Neural cell (in vitro differentiated cells): ENCODE measurements at regions not wholly inside any gene's neighbourhood (a gene's known extent, or its start where the extent isn't known, plus 50 kb on each side); places are given as distances from the start of the nearest gene placed in this dataset.

Experiments
- H2AFZ ChIP-seq: fragments of 200-600, 300-800 bp; sonication (generic), shearing (Covaris generic); 2 replicates; pipeline ENCODE4 v1.6.0; 2014; ENCODE audit warnings: low read depth, mild to moderate bottlenecking, antibody characterized with exemption, low read length, moderate library complexity
- H3F3A ChIP-seq: fragments of 200-600 bp; shearing (Covaris generic); 2 replicates; pipeline ENCODE4 v1.6.1; 2016; ENCODE audit warnings: mild to moderate bottlenecking, moderate library complexity, mixed read lengths, antibody characterized with exemption, low read length; ENCODE audit not compliant: insufficient read depth, poor library complexity, severe bottlenecking
- H3K27ac ChIP-seq: fragments of 200-600, 300-800 bp; sonication (generic), shearing (Covaris generic); 2 replicates; pipeline ENCODE4 v1.5.1; 2014; ENCODE audit warnings: mild to moderate bottlenecking, low read length, moderate library complexity
- H3K27me3 ChIP-seq: fragments of 300-800, 200-600 bp; sonication (generic), shearing (Covaris generic); 2 replicates; pipeline ENCODE4 v1.6.0; 2014; ENCODE audit warnings: mild to moderate bottlenecking, low read depth, low read length, moderate library complexity; ENCODE audit not compliant: insufficient read depth
- H3K36me3 ChIP-seq: fragments of 300-800, 200-600 bp; sonication (generic), shearing (Covaris generic); 2 replicates; pipeline ENCODE4 v1.5.1; 2014; ENCODE audit warnings: mild to moderate bottlenecking, antibody characterized with exemption, low read length, moderate library complexity; ENCODE audit not compliant: insufficient read depth
- H3K4me2 ChIP-seq: fragments of 300-800, 200-600 bp; sonication (generic), shearing (Covaris generic); 2 replicates; pipeline ENCODE4 v1.6.0; 2014; ENCODE audit warnings: mild to moderate bottlenecking, low read length
- H3K4me3 ChIP-seq: fragments of 300-800, 200-600 bp; sonication (generic), shearing (Covaris generic); 2 replicates; pipeline ENCODE4 v1.5.1; 2014; ENCODE audit warnings: mild to moderate bottlenecking, low read length, moderate library complexity
- H3K79me2 ChIP-seq: fragments of 200-600 bp; shearing (Covaris generic); replicated peaks from 2 replicates; pipeline ENCODE4 v1.6.0; 2014; ENCODE audit warnings: mild to moderate bottlenecking, low read length, moderate library complexity; ENCODE audit not compliant: insufficient read depth
- H3K9ac ChIP-seq: fragments of 300-800, 200-600 bp; sonication (generic), shearing (Covaris generic); 2 replicates; pipeline ENCODE4 v1.6.1; 2016; ENCODE audit warnings: mild to moderate bottlenecking, low read length, mixed read lengths
- H3K9me2 ChIP-seq: fragments of 200-600 bp; shearing (Covaris generic); 2 replicates; pipeline ENCODE4 v1.6.1; 2016; ENCODE audit warnings: mild to moderate bottlenecking, low read length, mixed read lengths; ENCODE audit not compliant: insufficient read depth
- H3K9me3 ChIP-seq: fragments of 200-600, 300-800 bp; sonication (generic), shearing (Covaris generic); 2 replicates; pipeline ENCODE4 v1.6.1; 2016; ENCODE audit warnings: mild to moderate bottlenecking, mixed run types, low read length, moderate library complexity, mixed read lengths
- H4K20me1 ChIP-seq: fragments of 200-600 bp; shearing (Covaris generic); 2 replicates; pipeline ENCODE4 v1.6.1; 2016; ENCODE audit warnings: mild to moderate bottlenecking, mixed run types; ENCODE audit not compliant: insufficient read depth
- CTCF ChIP-seq: fragments of 450-650 bp; IDR thresholded peaks from 2 replicates; pipeline ENCODE4 v1.5.1; 2014; ENCODE audit warnings: antibody characterized with exemption, mild to moderate bottlenecking, moderate library complexity; ENCODE audit not compliant: poor library complexity, severe bottlenecking
- EP300 ChIP-seq: fragments of 450-650 bp; conservative IDR thresholded peaks from 2 replicates; pipeline ENCODE4 v1.6.1; 2014; ENCODE audit warnings: antibody characterized with exemption, mild to moderate bottlenecking, moderate library complexity; ENCODE audit not compliant: poor library complexity, severe bottlenecking
- EZH2 ChIP-seq: fragments of 200-600, 300-800 bp; shearing (Covaris generic), sonication (generic); IDR thresholded peaks from 2 replicates; pipeline ENCODE4 v1.6.1; 2014; ENCODE audit warnings: antibody characterized with exemption, low read length, borderline replicate concordance, mild to moderate bottlenecking; ENCODE audit not compliant: insufficient read depth, poor library complexity, severe bottlenecking
- MXI1 ChIP-seq: fragments of 450-650 bp; conservative IDR thresholded peaks from 2 replicates; pipeline ENCODE4 v1.6.1; 2014; ENCODE audit warnings: antibody characterized with exemption, mild to moderate bottlenecking; ENCODE audit not compliant: poor library complexity, severe bottlenecking
- POLR2AphosphoS5 ChIP-seq: IDR thresholded peaks from 2 replicates; pipeline ENCODE4 v1.6.1; 2012
- REST ChIP-seq: IDR thresholded peaks from 2 replicates; pipeline ENCODE4 v1.6.1; 2012; ENCODE audit warnings: borderline replicate concordance
- SMC3 ChIP-seq: fragments of 450-650 bp; conservative IDR thresholded peaks from 2 replicates; pipeline ENCODE4 v1.6.1; 2014; ENCODE audit warnings: antibody characterized with exemption, mild to moderate bottlenecking, moderate library complexity; ENCODE audit not compliant: poor library complexity
- TAF1 ChIP-seq: IDR thresholded peaks from 2 replicates; pipeline ENCODE4 v1.6.1; 2012; ENCODE audit warnings: low read depth

- no peak overlapping the region for H3K4me2 ChIP-seq
Observed at GRCh38 chr4:27484216-27484615, 623.6 kb downstream of the STIM2 start.

GRCh38 chr4:27490315-27490714, 629.7 kb downstream of the STIM2 start:
- no peaks in the 10 kb centered on the region for H3F3A ChIP-seq
- H3K4me2 ChIP-seq: no peak overlapping the region
- TF ChIP-seq MXI1 (no peak), EZH2 (no peak), SMC3 (no peak), TAF1 (no peak), POLR2AphosphoS5 (no peak)
- no peaks in the 10 kb centered on the region for H3K27me3 ChIP-seq
- H3K9me2 ChIP-seq: no peaks in the 10 kb centered on the region
- no peak overlapping the region for H3K9ac ChIP-seq
- H3K79me2 ChIP-seq: no peaks in the 10 kb centered on the region
- H3K9me3 ChIP-seq: no peaks in the 10 kb centered on the region
- H3K36me3 ChIP-seq: no peaks in the 10 kb centered on the region
- H3K27ac ChIP-seq: no peak overlapping the region
- no peaks in the 10 kb centered on the region for H4K20me1 ChIP-seq
- no peak overlapping the region for H3K4me3 ChIP-seq
- no peak overlapping the region for H2AFZ ChIP-seq

More at GRCh38 chr4:27484216-27484615, 623.6 kb downstream of the STIM2 start:
- no peaks in the 10 kb centered on the region for H3K36me3 ChIP-seq
- no peaks in the 10 kb centered on the region for H4K20me1 ChIP-seq
- H3K27me3 ChIP-seq: no peaks in the 10 kb centered on the region
- H2AFZ ChIP-seq: no peak overlapping the region
- H3F3A ChIP-seq: no peaks in the 10 kb centered on the region
- H3K79me2 ChIP-seq: no peaks in the 10 kb centered on the region
- no peak for TF ChIP-seq EP300
- H3K9me2 ChIP-seq: no peaks in the 10 kb centered on the region
- H3K27ac ChIP-seq: no peak overlapping the region
- no peak overlapping the region for H3K4me3 ChIP-seq
- no peak overlapping the region for H3K9ac ChIP-seq
- no peaks in the 10 kb centered on the region for H3K9me3 ChIP-seq

- no peaks in the 10 kb centered on the region for H3F3A ChIP-seq
- H3K27ac ChIP-seq: no peak overlapping the region
- no peak overlapping the region for H2AFZ ChIP-seq
- no peaks in the 10 kb centered on the region for H3K79me2 ChIP-seq
- no peak overlapping the region for H3K4me3 ChIP-seq
- H3K9me3 ChIP-seq: no peaks in the 10 kb centered on the region
- no peaks in the 10 kb centered on the region for H4K20me1 ChIP-seq
- no peak overlapping the region for H3K9ac ChIP-seq
- TF ChIP-seq CTCF (no peak), POLR2AphosphoS5 (no peak), MXI1 (no peak), REST (no peak), EP300 (no peak)
- H3K36me3 ChIP-seq: no peaks in the 10 kb centered on the region
- H3K4me2 ChIP-seq: no peak overlapping the region
- H3K9me2 ChIP-seq: no peaks in the 10 kb centered on the region
- no peaks in the 10 kb centered on the region for H3K27me3 ChIP-seq
Observed at GRCh38 chr4:27490766-27491165, 630.1 kb downstream of the STIM2 start.
